Right renal pelvis (tissue), 4 donors: ENCODE measurements at regions not wholly inside any gene's neighbourhood (a gene's known extent, or its start where the extent isn't known, plus 50 kb on each side); places are given as distances from the start of the nearest gene placed in this dataset.
"Not testable (repeated sequence)": the region's sequence is repeated elsewhere in the genome, so short reads cannot be mapped to it uniquely, and the experiment has no call there.

Source experiments
- DNase-seq, 4 donors: peaks; one replicate each; pipeline ENCODE4 v3.0.0-alpha.2; 2013; ENCODE audit warnings: low read depth in 4 of 4, low spot score in 3 of 4, missing footprints in 1 of 4

DNA sequence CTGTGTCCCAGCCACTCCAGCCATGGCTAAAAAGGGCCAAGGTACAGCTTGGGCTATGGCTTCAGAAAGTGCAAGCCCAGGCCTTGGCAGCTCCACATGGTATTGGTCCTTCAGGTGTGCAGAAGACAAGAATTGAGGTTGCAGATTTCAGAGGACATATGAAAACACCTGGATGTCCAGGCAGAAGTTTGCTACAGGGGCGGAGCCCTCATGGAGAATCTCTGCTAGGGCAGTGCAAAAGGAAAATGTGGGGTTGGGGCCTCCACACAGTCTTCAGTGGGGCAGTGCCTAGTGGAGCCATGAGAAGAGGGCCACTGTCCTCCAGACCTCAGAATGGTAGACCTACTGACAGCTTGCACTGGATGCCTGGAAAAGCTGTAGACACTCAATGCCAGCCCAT lies 1074.1 kb downstream of the JRKL start:
- DNase-seq = no peak

DNA sequence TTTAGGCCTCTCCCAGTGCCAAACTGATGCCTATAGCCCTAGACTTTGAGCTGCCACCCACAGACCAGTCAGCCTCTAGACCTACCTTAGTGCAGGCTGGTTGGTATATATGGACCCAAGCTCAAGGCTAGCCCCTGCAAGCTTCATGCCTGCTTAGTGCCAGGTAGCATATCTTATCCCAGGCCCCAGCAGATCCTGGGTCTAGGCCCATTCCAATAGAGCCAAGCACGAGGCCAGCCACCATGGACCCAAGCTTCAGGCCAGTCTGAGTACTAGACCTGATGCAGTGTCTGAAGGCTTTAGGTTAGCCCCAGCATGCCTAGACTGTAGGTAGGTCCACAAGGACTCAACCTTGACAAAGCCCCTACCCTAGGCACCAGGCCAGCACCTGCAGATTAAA lies 1081.7 kb downstream of the JRKL start:
- DNase-seq = no peak

DNA sequence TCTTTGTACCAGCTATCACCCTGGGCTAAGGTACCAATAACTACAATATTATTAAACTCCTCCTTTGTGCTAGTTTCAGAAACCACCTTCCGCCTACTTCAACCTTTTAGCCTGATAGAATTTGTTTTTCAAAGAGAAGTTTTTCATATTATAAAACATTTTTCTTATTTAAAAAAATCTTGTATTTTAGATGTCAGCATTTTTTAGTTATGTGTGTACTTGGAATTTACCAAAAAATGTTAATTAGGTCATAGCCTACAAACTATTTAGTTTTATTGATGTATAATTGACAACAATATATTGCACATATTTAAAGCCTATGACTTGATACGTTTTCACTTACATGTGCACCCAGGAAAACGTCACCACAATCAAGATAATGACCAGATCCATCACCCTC lies 1097.6 kb downstream of the JRKL start:
- no peak for DNase-seq

DNA sequence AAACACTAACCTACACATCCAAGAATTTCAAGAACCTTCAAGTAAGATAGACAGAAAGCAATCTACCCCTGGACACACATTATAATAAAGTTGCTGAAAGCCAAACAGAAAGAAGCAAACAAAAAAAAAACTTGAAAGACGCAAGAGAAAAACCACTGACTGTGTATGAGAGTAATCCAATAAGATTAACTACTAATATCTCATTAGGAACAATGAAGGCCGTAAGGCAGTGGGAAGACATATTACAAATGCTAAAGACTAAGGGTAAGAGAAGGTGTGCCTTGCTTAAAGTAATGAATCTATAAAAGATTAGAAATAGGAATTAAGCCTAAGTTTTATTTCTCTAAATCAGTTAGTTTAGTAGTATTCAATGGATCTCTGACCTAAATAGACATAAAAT lies 1109.1 kb downstream of the JRKL start:
- DNase-seq = no peak

DNA sequence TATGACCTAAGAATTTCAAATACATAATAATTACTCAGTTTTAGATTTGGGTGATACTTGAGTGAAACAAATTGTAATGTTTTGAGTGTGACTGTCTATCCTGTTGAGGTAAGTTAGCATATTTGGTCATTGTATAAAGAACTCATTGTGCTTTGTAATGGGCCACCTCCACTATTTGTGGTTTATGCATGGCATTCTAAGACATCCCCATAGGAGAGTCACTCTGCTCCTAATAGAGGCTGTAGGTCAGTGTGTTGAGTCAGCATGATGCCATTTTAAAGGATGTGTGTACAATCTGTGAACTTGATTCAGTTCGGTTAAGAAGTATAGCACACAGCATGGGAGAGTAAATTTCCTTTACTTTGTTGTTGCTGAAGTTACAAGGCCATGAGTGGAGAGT lies 1112.4 kb downstream of the JRKL start:
- no peak for DNase-seq

DNA sequence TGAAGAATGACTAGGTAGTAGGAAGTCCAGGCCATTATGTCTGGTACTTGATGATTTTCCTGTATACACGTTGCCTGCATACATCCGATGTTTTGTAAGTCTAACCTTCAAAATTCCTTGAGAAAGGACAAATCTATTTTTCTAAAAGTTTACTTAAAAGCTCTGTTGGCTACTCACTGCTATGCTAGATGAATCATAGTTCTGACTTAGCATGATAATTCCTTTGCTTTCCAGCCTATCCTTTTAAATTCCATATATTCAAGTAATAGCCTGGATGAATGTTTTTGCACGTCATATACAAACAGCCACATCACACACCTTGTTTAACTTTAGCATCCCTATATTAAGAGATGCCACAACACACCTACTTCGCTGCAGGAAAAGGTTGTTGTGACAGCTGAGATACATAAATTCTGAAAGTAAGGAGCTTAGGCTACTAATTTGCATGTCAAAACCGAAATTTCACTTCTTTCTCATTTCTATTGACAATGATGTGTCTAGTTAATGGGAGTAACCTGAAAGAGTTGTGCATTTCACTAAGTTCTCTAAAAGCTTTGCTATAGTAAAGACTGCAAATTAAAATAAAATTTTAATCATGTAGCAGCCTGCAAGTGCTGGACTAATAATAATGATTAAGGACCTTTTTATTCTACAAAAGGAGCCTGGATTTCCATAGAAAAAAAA lies 1116.4 kb downstream of the JRKL start:
- DNase-seq = no peak

DNA sequence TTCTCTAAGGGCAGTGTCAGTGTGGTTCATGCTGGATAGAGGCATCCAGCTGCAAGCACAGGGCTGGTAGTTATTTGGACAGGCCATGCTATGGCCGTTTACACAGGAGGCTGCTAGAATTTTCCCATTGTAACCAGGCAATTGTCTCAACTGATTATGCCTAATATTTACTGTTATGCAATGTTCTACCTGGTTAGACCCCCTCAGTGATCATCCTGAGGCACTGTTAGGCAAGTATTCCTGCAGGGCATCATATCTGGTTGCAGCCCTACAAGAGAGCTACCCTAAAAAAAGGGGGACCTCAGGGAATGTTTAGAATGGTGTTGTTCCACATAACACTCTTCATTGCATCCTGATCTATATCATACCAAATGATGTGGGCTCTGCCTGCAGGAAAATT lies 1124.6 kb downstream of the JRKL start:
- no peak for DNase-seq

DNA sequence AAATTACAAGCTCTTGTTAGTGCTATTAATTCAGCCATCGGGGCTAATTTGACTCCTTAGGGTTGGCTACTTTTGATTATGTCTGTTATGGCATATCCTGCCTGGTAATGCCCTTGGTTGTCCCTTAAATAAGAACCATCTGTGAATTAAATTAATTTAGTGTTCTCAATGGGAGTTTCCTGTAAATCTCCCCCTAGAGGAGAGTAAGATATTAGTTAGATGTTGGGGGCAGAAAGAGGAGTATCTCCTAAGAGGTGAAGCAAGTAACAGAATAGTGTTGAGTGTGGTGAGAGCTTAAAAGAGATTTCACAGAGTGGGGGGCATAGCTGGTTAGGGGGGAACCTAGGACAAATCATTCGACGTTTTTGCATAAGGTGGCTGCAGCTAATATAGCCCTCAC lies 1126.9 kb downstream of the JRKL start:
- DNase-seq = no peak

DNA sequence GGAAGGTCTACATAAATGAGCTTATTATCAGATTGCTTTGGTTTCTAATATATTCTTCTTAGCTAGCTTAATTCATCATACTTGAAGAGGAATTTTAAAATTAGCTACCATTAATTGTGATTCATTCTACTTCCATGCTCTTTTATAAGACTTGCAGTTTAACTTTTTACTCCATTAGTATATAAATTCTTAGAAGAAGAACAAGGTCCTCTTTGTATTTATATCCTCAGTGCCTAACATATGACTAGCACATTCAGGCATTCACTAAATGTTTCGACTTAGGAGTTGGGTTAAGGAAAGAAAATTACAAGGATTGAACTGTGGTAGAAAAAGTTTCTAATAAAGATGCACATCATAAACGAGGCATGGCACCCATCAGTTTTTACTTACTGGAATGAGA lies 1135.5 kb downstream of the JRKL start:
- DNase-seq = no peak

DNA sequence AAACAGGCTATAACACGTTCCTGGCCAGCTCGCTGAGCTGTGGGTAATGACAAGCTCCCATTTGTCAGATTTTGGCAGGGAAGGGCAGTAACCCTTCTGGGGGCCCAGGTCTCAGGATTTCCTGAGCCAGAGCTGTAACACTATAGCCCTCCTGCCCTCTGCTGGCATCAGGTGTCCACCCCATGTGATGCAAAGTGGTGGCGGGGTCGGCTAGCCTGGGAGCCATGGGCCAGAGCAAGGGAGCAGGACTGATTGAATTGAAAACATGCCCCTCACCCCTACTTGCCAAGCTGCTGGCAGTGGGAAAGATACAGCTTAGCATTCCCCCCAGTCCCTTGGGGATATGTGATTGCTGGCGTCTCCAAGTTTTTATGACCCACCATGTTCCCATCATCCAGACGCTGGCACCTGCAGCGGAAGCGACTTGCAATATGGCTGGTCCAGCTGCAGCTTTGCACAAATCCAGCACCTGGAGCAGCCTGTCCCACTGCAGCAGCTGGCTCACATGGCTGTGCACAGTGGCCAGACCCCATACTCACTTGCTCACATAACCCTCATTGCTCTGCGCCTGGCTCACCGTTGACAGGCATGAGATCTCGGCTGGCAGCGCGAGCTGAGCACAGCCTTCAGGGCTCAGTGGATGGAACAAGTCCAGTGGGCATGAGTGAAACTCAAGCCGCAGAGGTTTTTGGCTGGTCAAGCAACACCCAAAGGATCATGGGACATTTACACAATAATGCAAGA lies 1147.8 kb downstream of the JRKL start:
- no peak for DNase-seq

DNA sequence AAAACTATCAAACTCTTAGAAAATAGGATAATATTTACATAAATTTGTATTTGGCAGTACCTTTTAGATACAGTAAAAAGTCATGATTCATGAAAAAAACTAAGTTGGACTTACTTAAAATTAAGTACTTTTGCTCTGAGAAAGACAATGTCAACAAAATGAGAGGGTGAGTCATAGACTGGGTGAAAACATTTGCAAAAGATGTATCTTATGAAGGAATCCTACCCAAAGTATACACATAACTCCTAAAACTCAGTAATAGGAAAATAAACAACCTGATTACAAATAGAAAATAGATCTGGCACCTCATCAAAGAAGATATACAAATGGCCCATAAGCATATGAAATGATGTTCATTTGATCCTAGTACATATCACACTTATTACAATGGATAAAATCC lies 1154.6 kb downstream of the JRKL start:
- DNase-seq = no peak

DNA sequence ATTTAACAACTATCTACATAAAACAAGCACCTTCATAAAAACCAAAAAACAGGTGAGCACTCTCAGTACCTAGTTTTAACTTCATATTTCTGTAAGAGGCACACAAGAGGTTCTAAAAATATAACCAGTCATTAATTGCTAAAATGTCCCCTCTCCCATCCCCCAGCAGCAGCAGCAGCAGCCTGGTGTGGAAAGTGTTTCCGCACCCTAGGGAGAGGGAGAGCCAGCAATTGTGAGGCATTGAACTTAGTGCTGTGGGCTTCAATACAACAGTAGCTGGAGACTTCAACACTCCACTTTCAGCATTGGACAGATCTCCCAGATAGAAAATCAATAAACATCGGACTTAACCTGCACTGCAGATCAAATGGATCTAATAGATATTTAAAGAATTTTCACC lies 1158.5 kb downstream of the JRKL start:
- DNase-seq = no peak

DNA sequence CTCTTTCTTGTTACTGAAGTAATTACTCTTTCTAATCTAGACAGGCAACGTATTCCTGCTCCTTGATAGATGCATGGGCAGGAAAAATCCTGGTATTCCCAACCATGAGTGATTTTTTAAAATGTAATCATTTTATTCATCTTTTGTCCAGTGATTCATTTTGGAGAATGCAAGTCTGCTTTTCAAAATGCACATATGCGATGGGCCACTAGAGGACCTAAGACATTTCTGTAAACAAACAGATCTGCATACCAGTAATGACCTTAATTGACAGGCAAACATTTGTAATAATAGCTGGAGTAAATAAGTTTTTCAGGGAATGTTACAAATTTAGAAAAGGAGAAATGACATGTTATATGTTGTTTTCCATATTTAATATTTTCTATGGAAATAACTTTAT lies 1167.6 kb downstream of the JRKL start:
- no peak for DNase-seq

DNA sequence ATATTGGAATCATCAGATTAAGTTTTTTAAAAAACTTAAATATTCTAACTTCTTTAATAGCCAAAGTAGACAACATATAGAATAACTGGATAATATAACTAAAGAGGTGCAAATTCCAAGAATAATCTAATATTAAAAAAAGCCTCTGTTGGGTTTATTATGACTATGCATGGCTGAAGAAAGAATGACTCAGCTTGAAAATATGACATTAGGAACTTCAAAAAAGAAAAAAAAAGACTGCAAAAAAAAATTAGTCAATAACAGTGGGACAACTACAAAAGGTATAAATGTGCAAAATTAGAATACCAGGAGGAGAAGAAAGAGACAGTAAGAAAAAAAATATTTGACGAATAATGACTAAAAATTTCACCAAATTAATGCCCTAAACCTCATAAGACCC lies 1178.0 kb downstream of the JRKL start:
- DNase-seq = no peak

DNA sequence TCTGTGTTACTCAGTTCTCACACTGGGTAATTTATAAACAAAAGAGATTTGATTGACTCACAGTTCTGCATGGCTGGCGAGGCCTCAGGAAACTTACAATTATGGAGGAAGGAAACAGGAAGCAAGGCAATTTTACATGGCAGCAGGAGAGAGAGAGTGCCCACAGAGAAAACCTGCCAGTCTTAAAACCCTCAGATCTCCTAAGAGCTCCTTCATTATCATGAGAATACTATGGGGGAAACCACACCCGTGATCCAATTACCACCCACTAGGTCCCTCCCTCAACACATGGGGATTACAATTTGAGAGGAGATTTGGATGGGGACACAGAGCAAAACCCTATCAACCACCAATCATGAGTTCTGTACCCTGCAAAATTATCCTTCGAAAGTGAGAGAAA lies 1180.8 kb downstream of the JRKL start:
- no peak for DNase-seq

DNA sequence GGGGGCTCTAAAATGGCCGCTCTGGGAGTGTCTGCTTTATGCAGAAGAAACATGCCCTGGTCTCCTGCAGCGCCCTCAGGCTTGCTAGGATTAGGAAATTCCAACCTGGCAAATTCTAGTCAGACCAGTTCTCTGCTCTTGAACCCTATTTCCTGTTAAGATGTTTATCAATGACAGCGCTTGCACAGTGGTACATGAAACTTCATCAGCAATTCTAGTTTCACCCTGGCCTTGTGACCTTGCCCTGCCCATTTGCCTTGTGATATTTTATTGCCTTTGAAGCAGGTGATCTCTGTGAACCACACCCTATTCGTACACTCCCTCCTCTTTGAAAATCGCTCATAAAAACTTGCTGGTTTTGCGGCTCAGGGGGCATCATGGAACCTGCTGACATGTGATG lies 1184.0 kb downstream of the JRKL start:
- not testable (repeated sequence) for DNase-seq

DNA sequence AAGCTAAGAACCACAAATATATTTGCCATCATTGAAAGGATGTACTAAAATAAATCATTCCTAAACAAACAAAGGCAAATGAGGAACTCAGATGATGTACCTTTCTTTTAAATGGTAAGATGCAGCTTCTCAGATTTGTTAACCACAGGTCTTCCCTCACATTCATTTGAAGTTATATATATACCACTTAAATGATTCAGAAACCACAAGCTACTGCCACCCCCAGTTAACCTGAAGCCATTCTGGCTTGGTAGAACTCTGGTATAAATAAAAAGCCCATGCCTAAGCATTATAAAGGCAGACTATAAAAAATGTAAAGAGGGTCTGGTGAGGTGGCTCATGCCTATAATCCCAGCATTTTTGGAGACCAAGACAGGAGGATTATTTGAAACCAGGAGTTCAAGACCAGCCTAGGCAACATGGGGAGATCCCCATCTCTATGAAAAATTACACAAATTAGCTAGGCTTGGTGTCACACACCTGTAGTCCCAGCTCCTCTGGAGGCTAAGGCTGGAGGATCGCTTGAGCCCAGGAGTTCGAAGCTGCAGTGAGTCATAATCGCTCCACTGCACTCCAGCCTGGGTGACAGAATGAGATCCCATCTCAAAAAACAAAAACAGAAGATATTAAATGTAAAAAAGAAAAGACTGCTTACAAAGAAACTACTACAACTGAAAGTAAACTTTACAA lies 1185.3 kb downstream of the JRKL start:
- DNase-seq = no peak

DNA sequence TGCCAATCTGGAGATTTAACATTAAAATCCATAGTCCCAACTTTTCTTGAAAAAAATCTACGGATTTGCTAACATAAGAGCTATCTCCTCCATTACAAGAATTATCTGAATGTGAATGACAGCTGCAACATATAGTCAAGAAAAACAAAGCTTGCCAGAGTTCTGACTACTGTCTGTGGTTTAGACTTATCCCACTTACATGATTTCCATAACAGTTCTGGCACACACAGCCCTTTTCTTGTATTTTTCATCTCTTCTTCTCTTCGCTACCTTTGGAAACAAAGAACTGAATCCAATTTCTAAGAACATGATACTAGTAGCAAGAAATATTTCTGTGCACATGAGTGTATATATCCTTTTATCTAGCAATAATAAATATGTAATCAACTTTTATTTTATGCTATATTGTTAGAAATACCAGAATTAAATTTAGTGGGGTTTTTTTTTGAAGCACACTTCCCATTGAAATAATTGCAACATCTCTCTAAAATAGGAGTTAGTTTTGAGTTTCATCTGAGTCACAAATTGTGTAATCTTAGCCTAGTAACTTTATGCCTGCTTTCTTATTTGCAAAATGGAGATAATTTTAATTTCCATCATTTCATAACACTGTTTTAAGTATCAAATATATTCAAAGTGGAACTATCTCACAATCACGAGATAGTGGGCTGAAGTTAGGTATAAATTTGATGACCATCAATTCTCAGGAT lies 1217.6 kb downstream of the JRKL start:
- no peak for DNase-seq

DNA sequence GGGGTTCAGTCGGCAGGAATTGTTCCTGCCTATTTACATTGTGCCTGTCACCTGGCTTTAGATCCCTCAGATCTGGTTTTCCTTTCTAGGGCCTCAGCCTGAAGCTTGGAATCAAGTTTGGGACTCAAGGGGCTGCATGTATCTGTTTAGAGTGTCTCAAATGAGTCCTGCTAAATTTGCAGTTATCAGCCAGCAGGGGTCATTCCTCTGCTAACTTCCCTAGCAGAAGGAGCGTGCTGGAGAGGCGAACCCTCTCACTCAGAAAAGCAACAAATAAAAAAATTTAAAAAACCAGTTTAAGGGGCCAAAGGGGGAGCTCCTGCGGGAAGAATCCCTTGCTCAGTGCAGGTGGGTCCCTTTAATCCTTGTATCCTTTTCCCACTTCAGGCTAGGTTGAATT lies 1220.2 kb downstream of the JRKL start:
- no peak for DNase-seq

DNA sequence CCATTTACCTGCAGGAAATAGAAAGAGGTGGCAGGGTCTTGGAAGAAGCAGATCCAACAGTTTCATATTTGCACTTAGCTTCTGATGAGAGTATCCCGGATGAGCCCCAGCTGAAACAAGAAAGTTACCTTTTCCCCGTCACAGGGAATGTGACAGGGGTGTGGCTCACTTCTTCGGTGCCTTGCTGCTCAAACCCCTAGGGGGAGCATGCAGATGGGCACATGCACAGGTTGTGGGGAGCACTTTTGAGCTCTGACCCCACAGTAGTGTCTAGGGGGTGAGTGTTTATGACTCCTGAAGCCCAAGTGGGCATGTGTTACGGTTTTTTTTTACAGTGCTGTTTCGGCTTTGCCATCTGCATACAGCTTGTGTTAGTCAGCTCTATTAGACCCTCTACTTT lies 1221.0 kb downstream of the JRKL start:
- no peak for DNase-seq

DNA sequence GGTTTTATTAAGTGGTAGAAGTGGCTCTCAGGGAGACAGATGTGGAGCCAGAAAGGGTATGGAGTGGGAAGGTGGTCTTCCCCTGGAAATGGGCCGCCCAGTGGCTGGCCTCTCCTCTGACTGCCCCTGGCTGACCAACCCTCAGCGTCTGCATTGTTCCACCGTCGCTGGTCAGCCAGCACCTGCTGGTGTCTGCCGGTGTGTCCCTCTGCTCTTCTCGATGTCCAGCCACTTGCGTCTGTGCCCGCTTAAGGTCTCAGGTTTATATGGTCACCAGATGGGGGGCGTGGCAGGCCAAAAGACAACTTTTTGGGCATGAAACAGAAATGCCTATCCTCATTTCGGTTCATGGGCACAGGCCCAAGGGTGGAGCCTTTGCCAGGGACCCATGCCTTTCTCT lies 1221.5 kb downstream of the JRKL start:
- DNase-seq = no peak
